Bronchial epithelial cell (primary cell): ENCODE measurements at regions not wholly inside any gene's neighbourhood (a gene's known extent, or its start where the extent isn't known, plus 50 kb on each side); places are given as distances from the start of the nearest gene placed in this dataset.
"Not testable (repeated sequence)": the region's sequence is repeated elsewhere in the genome, so short reads cannot be mapped to it uniquely, and the experiment has no call there.

Experiments
- DNase-seq: peaks from one replicate; pipeline ENCODE4 v3.0.0-alpha.2; 2010; ENCODE audit warnings: low read depth
- FAIRE-seq: peaks from 2 replicates; lab custom pipeline; 2011; peaks lifted over from hg19 to GRCh38; lab: Jason Lieb, UNC
- H3K27me3 ChIP-seq: 2 replicates; pipeline ENCODE4 v1.5.1; 2011; ENCODE audit warnings: low read length; ENCODE audit not compliant: control insufficient read depth, insufficient read depth
- H3K36me3 ChIP-seq: 2 replicates; pipeline ENCODE4 v1.5.1; 2011; ENCODE audit warnings: low read length; ENCODE audit not compliant: control insufficient read depth, insufficient read depth
- H3K4me3 ChIP-seq: 2 replicates; pipeline ENCODE4 v1.5.1; 2011; ENCODE audit warnings: mild to moderate bottlenecking, low read depth, low read length, control low read depth
- TF ChIP-seq, protein P1 (sequence below): IDR thresholded peaks from 2 replicates; pipeline ENCODE4 v1.5.1; 2011; ENCODE audit warnings: mild to moderate bottlenecking, moderate library complexity, low read length, control low read depth, inconsistent platforms; ENCODE audit not compliant: insufficient read depth, severe bottlenecking

DNA sequence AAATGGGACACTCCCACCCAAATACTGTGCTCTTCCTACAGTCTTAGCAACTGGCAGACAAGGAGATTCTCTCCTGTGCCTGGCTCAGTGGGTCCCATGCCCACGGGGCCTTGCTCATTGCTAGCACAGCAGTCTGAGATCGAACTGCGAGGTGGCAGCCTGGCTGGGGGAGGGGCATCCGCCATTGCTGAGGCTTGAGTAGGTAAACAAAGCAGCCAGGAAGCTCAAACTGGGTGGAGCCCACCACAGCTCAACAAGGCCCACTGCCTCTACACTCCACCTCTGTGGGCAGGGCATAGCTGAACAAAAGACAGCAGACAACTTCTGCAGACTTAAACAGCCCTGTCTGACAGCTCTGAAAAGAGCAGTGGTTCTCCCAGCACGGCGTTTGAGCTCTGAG lies 174.8 kb downstream of the COL12A1 start:
- not testable (repeated sequence) for H3K36me3 ChIP-seq, H3K4me3 ChIP-seq, FAIRE-seq, H3K27me3 ChIP-seq, DNase-seq

DNA sequence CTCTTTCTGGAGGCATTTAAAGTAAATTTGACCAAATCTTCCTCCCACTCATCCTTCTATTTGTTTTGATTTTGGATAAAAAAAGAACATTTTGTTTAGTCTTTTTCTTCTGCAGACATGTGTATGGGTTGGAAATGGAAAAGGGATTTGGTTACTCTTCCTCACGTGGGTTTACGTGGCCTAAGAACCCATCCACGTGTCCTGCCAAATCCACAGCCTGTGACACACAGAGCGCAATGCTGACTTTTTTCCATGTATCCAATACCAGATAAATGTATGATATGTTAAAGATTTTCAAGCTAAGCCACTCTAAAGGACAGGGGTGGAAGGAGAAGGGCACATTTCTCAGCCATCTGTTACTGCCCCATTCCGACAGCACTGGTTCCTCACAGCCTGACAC lies 176.5 kb downstream of the COL12A1 start:
- TF ChIP-seq, protein P1, sequence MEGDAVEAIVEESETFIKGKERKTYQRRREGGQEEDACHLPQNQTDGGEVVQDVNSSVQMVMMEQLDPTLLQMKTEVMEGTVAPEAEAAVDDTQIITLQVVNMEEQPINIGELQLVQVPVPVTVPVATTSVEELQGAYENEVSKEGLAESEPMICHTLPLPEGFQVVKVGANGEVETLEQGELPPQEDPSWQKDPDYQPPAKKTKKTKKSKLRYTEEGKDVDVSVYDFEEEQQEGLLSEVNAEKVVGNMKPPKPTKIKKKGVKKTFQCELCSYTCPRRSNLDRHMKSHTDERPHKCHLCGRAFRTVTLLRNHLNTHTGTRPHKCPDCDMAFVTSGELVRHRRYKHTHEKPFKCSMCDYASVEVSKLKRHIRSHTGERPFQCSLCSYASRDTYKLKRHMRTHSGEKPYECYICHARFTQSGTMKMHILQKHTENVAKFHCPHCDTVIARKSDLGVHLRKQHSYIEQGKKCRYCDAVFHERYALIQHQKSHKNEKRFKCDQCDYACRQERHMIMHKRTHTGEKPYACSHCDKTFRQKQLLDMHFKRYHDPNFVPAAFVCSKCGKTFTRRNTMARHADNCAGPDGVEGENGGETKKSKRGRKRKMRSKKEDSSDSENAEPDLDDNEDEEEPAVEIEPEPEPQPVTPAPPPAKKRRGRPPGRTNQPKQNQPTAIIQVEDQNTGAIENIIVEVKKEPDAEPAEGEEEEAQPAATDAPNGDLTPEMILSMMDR = no peak
- FAIRE-seq (no peak), DNase-seq (no peak)
- H3K36me3 ChIP-seq = no peaks in the 10 kb centered on the region
- no peaks in the 10 kb centered on the region for H3K27me3 ChIP-seq
- H3K4me3 ChIP-seq = no peak overlapping the region

DNA sequence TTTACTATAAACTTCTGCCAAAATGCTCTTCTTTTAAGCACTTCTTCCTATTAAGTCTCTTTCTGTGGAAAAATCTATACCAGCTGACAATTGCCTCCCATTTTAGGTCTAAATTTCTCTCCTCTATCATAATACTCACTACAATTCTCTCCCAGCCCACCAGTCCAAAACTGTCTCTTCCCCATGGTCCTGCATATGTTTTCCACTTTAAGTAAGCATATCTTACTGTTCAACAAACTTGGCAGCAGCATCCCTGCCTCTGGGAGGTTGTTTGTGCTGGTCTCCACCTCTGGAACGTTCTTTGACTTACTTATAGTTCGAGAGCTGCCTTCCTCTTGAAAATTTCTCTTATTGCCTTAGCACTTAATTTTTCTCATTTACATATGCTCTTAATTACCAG lies 180.5 kb downstream of the COL12A1 start:
- TF ChIP-seq, protein P1 = no peak
- FAIRE-seq (no peak), DNase-seq (no peak)
- Histone ChIP-seq H3K36me3 (no peaks in the 10 kb centered on the region), H3K4me3 (no peak overlapping the region), H3K27me3 (no peaks in the 10 kb centered on the region)

DNA sequence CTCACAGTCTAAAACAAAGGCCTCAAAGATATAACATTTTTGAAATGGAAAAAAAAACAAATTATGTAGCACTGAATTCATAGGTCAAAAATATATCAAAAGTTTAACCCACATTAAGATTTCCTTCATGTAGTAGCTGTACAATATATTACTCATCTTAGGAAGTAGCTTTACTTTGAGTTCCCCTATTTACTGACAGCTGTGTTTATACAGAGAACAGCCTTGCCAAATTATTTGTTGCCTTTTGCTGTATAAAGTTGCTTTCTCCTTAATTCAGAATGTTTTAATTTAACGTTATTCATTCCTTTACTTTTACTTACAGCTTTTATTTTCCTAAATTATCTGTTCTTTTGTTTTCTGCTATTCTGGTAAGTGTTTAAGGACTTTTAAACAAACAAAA lies 181.0 kb downstream of the COL12A1 start:
- FAIRE-seq (no peak), DNase-seq (peak; percentile 27)
- no peak overlapping the region for H3K4me3 ChIP-seq
- no peaks in the 10 kb centered on the region for H3K36me3 ChIP-seq
- TF ChIP-seq, protein P1 = no peak
- H3K27me3 ChIP-seq = no peaks in the 10 kb centered on the region

DNA sequence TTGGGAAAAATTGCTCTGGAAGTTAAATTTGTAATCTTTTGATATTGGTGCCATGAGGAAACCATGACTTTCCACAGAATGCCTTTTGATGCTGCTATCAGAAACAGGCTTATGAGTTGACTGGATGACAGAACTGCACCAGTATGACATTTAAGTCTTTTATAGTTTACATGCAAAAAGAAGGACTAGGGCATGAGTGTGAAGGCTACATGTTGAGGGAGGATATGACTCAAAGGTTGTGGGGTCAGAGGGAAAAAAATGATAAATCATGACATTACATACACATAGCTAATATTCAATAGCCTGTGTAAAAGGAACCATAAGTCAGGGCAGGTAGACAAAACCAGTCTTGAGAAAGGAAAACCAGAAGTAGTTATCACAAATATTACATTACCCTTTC lies 182.2 kb downstream of the COL12A1 start:
- TF ChIP-seq, protein P1 = no peak
- Histone ChIP-seq H3K36me3 (no peaks in the 10 kb centered on the region), H3K4me3 (no peak overlapping the region), H3K27me3 (no peaks in the 10 kb centered on the region)
- DNase-seq (peak; percentile 77), FAIRE-seq (no peak)

DNA sequence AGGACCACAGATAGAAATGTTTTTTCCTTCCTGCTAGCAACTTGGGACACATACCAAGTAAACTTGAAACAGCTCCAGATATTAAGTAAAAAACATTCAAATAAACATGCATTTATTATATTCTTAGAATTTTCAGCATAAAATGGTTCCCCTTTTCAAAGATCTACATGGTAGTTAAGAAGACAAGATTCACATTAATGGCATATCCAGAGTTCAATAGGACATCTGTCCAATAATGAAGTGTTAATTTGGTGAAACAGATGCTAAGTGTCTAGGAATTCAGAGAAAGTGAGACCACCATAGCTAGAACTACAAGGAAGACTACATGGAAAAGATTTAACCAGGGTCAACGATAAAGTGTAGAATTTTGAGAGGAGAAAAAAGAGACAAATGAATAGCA lies 184.9 kb downstream of the COL12A1 start:
- H3K27me3 ChIP-seq = no peaks in the 10 kb centered on the region
- DNase-seq (no peak), FAIRE-seq (no peak)
- TF ChIP-seq, protein P1 = no peak
- no peak overlapping the region for H3K4me3 ChIP-seq
- no peaks in the 10 kb centered on the region for H3K36me3 ChIP-seq
